NCI-H2081 treated with DMSO at 0.1 percent for 48 hours (cell line): ENCODE measurements at regions not wholly inside any gene's neighbourhood (a gene's known extent, or its start where the extent isn't known, plus 50 kb on each side); places are given as distances from the start of the nearest gene placed in this dataset.
"Not testable (repeated sequence)": the region's sequence is repeated elsewhere in the genome, so short reads cannot be mapped to it uniquely, and the experiment has no call there.

Experiments
- DNase-seq: peaks from one replicate; lab custom pipeline; 2025; lab: John Stamatoyannopoulos, UW

- no peak for DNase-seq
Measured at GRCh38 chr4:12933760-12934221, 550.3 kb downstream of the RAB28 start.

DNA sequence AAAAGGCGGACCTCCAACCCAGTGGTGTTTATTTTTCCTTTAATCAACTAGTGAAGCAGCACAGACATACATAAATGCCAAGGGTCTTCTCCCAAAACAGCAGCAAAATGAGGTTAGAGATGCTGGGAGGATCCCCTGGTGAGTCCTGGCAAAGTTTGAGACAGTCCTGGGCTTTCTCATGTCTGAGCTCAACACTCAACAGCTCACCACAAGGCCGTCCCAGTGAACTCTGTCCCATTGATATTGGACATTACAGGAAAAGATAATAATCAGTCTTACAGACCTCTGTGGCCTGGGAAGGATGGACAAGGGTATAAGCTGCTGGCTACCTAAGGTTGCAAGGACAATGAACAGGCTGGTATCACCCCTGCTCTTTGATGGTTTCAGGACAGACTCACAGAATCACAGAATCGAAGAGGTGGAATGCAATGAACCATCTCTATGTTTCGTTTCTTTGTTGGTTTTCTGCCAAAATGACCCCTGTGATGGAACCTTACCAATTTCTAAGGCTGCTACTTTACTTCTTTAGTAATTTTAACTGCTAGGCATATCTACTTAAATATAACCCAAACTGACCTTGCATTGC is 551.8 kb downstream of the RAB28 start:
- DNase-seq, result no peak

DNA sequence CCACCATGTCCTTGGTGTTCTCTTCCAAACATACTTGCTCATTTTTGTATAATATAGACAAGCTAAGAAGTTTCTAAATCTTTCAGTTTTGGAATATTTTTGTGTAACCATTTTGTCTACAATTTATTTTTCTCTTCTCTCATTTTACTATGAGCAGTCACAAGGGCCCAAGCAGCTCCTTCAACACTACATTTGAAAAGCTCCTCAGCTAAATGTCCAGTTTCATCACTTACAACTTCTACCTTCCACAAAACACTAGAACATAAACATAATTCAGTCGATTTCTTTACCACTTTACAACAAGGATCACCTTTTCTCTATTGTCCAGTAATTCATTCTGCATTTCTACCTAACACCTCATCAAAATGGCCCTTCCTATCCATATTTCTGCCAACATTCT is 554.4 kb downstream of the RAB28 start:
- DNase-seq, result no peak

DNA sequence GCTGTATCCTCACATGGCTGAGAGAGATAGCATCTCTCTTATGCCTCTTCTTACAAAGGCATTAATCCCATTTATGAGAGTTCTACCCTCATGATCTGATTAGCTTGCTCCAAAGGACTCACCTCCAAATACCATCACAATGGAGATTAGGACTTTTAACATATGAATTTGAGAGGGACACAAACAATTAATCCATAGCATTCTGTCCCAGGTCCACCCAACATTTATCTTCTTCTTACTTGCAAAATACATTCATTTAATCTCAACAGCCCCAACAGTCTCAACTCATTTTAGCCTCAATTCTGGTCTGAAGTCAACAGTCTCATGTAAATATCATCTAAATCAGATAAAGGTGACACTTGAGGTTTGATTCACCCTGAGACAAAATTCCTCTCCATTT is 555.4 kb downstream of the RAB28 start:
- no peak for DNase-seq

DNA sequence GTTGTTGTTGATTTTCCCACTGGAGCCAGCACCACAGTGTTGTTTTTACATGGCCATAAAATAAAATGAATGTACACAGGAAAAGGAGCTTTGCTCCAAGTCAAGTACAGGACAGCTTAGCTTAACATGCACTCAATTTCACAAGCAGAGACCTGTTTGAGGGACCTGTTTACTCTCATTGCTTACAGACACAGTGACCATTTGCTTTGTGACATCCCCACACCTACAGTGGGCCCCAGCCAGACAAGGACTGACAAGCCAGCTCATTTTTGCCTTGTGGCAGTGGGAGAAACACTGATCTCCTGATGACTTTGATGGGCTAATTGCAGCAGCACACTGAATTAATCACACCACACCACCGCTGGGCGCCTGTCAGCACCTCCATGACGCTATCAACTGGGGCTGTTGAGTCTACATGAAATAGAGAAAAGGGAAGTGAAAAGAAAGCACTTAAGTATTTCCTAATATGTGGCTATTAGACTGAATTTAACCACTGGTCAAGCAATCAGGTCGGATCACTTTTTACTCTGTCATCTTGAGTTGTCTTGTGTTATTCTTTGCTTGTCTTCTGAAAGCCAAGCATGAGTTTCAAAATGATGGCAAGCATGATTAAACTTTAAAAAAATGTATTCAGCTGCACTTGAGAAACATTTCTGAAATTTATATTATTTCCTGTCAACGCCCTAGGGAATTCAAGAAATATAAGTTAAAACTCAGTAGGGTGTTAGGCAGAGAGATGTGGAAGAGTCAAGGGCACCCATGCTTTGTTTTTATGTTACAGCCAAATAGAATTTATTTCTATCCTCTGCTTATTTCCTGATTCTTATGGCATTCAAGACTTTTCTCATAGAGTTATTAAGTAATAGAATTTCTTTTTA is 557.7 kb downstream of the RAB28 start:
- peak; percentile 7 for DNase-seq

DNA sequence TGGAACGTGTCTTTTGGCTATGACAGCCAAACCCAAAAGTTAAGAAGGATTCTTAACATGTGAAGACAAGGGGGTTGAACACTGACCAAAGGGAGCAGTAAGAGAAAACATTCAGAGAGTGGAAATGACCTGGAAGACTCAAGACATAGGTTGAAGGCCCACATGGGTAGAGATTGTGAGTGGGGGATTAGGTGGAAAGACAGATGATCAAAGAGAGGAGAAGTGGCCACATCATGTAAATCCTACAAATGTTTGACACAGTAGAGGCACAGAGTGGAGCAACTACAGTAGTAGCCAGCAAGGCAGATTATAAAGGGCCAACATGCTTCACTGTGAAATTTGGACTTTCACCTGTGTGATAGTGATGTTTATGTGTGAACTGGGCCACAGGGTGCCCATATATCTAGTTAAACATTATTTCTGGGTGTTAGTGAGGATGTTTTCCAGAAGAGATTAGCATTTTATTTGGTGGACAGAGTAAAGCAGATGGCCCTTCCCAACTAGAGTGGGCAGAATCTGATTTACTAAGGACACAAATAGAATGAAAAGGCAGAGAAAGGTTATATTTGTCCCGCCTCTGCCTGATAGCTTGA is 559.3 kb downstream of the RAB28 start:
- DNase-seq, result no peak

DNA sequence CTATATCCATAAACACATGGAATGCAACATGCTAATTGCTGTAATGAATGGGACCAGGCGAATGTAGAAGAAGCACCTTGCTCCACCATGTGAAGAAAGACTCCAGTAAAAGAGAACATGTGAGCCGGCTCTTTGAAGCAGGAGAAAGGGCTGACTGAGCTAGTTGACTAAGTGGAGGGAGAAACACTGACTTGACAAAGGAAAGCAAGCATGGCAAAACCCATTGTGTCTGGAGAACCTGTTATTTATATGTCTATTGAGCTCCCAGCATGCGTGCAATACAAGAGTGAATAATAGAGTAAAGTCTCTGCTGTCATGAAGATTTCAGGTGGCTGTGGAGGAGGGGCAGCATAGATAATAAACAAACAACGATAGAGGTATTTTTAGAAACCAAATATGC is 559.9 kb downstream of the RAB28 start:
- no peak for DNase-seq

GRCh38 chr4:12912896-12913418 is 571.2 kb downstream of the RAB28 start:
- DNase-seq, result no peak

DNA sequence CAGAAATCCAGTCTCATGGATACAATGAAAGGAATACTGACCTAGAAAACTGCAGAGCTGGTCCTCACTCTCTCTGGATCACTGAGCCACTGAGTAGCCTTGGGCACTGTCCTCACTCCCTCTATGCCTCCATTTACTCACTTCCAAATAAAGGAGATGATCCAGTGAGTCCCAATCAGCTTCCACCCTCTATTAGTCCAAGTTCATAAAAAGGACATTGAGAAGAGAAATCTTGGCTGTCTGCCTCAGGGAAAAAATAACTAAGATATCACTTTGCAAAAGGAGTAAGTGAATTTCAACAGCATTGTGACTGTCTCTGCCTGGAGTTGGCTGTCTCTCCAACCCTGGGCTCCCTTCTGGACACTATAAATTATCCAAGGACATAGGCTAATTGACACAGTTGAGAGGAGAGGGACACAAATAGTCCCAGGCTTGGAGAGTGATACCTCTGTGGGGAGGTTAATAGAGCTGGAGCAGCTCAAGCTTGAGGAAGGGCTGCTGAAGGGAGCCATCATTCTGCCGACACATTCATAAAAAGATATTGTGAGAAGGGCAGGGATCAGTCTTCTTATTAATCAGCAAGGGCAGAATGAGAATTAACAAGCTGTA is 572.3 kb downstream of the RAB28 start:
- DNase-seq, result no peak

GRCh38 chr4:12903640-12904039 is 580.5 kb downstream of the RAB28 start:
- DNase-seq, result not testable (repeated sequence)

GRCh38 chr4:12902735-12903134 is 581.4 kb downstream of the RAB28 start:
- no peak for DNase-seq

DNA sequence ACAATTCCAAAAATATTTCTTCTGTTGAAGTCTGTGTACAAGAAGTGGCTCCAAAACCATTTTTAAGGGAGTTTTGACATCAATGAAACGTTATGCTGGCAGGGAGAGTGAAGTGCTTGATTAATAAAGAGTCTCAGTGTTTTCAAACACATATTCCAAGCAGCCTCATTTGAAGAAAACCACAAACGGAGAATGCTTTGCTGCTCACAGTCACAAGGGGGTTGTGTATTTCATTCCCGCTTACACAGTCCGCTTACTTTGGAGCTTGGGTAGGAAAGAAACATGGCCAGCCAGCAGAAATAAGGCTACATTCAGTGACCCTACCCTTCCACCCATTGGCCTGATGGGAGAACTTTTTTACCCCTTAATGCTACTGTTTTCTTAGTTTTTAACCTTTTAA is 586.2 kb downstream of the RAB28 start:
- DNase-seq, result no peak

- DNase-seq, result no peak
Measured at GRCh38 chr4:12894062-12894461, 590.1 kb downstream of the RAB28 start.

DNA sequence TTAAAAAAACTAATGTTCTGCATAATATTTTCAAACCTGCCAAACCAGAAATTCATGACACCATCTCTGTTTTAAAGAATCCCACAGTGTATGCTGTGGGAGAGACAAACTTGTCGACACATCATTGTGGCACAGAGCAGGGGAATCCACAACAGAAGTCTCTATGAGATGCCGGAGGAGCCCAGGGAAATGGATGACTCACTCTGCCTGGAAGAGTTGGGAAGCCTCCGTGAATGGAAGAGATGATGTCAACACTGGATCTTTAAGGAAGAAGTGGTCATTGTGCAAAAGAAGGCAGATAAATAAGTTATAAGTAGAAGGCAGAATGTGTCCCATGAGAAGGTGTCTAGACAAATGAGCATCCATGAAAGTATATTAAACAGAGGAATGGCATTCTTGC is 595.1 kb downstream of the RAB28 start:
- no peak for DNase-seq

GRCh38 chr4:12884846-12885796 is 599.0 kb downstream of the RAB28 start:
- DNase-seq, result no peak

DNA sequence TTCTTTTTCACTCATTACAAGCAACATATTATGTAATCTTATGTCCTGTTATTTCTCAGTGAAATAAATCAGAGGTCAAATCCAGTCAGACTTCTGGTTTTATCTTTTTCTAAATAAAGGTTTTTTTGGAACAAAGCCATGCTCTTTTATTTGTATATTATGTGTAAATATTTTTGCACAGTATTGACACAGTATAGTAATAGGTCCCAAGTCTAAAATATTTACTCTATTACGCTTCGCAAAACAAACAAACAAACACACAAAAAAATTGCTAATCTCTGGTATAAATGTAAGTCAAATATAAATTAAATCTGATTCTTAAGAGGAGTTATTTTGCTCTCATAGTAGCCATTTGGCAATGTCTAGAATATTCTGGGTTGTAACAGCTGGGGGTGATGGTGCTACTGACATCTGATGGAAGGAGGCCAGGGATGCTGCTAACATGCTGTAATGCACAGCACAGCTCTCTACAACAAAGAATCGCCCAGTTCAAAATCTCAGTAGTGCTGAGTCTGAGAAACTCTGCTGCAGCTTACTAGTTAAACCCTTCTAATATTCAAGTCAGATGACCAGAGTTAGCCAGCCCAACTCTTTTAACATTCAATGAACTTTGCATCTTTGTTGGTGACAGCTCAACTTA is 602.1 kb downstream of the RAB28 start:
- DNase-seq, result no peak

GRCh38 chr4:12880844-12881243 is 603.3 kb downstream of the RAB28 start:
- DNase-seq, result no peak

DNA sequence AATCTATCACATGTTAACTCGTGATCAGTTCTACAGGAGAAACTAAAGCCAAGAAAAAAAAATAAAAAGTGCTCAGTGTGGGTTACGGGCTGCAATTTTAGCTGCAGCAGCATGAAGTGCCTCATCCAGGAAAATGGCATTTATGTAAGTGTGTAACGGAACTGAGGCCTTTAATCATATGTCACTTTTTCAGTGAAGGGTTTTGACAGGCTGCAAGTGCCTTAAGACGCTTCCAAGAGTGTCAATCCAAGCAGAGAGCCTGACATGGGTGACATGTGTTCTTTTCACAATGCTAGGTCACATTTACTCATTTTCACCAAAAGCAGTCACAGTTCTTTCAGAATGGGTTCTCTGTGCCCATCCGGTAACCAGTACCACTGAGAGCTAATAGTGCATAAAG is 604.6 kb downstream of the RAB28 start:
- DNase-seq, result no peak

- DNase-seq, result no peak
Measured at GRCh38 chr4:12875640-12876243, 608.4 kb downstream of the RAB28 start.

- no peak for DNase-seq
Measured at GRCh38 chr4:12873351-12873750, 610.8 kb downstream of the RAB28 start.
